Kidney capillary endothelial cell (primary cell): ENCODE measurements at regions not wholly inside any gene's neighbourhood (a gene's known extent, or its start where the extent isn't known, plus 50 kb on each side); places are given as distances from the start of the nearest gene placed in this dataset.

ENCODE experiments used
- DNase-seq: peaks from one replicate; pipeline ENCODE4 v3.0.0-alpha.2; 2018; ENCODE audit warnings: low spot score

DNA sequence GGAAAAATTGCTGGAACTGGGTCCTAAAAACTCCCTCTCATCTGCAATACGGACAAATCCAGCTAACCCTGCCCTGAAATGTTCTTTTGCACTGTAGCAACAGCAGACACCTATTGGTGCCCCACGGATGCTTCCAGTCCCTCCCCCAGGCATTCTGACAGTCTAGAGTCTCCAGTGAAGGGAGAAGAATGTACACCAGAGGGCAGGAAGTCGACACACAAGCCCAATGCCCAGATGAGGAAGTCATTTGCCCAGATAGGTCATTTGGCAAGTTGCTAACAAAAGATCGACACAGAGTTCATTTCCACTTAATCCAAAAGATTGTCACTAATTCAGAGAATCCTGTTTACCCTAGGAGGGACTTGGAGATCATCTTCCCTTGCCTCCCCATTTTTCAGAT is 293.0 kb upstream of the PRDM1 start:
- DNase-seq, result peak; percentile 24

DNA sequence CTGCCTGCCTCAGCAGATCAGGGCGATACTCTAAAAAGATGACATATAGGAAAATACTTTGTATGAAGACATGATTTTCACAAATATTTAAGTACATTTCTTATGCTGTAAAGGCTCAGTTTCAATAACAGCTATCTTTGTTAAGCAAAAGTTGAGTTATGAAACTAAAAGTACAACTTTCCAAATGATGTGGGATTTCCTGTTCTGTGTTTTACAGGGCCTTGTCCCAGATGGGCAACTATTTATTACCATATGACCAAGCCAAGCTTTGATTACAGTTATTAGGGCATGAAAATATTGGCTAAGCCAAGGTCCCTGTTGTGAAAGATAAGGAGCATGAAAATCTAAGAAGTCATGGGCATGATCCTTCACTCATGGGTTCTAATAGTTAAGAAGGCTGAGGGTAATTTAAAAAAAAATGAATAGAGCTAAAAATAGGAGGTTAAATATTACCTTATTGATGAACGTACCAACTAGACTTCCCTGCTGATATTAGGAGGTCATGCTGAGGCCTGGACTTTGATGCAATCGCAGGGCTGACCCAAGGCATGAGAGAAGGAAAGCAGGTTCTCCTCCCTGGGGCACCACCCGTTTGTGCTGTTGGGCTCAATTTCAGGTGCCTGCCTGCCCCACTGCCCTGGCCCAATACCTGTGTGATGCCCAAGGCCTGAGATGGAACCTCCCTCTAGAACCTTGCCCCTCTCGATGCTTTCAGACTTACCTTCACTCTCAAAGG is 294.4 kb upstream of the PRDM1 start:
- no peak for DNase-seq

DNA sequence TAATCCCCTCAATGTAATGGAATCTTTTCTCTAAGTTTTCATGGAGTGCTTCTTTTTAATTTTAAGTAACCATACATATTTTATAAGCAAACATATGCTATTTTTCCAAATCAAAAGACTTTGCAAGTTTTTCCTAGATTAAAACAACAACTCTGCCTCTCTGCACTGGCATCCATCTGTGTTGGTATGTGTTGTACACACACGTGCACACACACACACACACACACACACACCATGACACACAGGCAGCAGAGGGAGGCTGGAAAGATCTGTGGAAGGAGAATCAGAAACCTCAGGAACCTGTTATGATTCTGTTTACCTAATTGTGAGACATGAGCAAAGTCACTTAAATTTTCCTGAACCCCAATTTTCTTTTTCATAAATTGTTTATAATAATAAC is 295.0 kb upstream of the PRDM1 start:
- no peak for DNase-seq

DNA sequence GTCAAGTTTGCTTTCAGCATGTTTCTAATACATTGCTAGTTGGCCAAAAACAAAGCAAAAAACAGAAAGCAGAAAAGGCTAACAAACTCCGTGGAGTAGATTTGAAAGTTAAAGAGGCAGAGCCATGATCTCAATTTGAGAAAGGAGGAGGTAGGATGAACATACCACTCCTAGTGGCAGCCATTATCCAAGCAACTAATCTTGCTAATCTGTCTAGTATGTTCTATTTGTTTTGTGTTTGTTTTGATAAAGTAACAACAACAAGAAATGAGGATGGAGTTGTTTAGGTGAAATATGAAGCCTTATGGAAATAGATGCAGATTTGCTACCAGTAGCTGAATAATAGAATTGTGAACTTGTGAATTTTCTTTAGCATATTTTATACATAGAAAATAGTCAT is 295.5 kb upstream of the PRDM1 start:
- no peak for DNase-seq

GRCh38 chr6:105789935-105790334 is 296.2 kb upstream of the PRDM1 start:
- DNase-seq, result no peak

DNA sequence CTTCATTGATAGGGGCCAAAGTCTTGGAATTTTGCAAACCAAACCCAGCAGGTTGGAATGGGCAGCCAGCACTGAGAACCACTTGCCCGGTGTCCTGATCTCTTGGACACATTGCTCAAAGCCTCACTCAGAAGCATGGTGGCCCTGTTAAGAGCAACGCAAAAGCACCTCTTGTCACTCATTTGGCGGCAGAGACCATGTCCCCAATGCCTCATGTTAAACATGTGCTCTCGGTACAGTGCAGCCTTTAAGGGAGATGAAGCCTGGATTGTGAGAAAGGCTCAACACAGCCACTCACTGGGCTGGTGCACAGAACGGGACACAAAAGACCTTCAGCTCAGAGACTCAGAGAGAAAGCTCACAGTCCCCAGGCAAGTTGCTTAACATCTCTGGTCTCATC is 298.4 kb upstream of the PRDM1 start:
- DNase-seq, result no peak

DNA sequence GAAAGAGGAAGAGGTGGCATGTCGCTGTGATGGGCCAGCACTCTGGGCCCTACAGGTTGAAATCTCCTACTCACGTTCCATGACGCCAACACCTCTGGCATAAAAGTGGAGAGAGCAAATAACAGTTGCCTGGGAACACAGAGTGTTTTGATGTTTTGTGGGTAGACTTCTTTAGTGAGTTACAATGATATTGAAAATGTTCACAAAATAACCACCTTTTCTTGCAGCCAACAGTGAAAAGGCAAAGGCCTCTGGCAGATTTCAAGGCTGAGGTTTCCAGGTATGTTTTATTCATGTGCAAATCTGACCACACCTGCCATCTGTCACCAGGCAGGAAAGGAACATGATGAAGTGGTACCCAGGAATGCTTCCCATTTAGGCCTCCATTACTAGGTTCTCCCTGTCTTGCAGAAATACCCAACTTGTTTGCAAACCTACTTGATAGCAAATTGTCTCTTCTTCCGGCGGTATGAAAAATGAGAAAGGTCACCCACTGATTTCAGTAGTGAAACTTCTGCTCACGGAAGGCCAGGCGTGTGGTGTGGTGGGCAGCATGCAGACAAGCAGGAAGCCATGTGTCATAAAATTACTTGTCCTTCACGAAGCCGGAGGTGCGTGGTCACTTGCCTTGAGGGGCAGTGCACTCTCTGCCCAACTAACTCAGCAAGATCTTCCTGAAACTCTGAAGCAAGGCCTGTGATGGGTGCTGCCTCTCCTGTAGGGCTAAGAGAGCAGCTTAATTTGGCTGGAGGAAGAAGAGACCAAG is 299.1 kb upstream of the PRDM1 start:
- DNase-seq, result no peak

GRCh38 chr6:105786449-105786848 is 299.7 kb upstream of the PRDM1 start:
- DNase-seq, result no peak

DNA sequence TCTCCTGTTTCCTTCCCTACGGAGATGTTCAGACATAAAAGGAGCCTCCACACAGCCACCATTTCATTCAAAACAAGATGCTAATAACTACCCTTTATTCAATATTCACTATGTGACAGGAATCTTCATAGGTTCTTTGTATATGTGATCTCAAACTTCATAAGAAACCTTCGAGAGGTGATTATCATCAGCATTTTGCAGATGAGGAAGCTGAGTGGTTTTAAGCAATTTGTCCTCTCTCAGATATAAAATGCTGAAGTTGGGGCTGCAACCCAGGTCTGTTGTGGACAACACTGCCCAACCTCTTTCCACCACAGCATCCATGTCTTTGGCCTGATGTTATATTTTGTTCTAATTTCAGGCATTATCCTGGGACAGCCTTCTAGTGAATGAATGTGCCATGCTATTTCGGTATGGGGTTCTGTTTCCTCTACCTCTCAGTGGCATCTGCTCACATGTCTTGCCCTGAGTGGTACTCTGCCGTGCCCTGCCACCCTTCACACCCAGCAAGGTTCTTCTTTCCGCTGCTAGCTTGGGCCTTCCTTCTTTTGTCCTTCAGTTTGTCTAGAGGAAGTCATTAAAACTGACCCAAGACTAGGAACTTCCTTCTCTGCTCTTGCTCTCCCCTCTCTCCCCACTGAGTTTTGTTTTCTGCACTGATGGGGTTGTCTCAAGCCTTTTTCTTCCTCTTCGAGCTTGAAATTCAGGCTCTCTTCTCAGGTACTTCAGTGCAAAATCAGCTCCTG is 300.9 kb upstream of the PRDM1 start:
- DNase-seq, result no peak

DNA sequence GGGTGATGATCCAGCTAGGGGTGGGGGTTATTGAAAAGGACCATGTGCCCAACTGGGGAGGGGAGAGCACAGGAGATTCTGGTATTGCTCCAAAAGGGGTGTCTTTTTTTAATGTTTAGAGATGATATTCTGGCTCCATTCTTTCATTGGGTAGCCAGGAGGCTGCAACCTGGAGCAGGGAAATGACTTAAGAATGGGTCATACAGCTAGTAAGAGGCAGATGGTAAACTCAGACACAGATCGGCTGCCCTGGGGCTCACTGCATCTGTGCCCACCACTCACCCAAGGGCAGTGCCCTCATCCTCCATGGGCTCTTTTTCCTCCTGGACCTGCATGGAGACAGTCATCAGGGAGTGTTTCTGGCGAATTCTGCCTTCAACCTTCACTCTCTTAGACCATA is 302.0 kb upstream of the PRDM1 start:
- DNase-seq, result peak; percentile 25

DNA sequence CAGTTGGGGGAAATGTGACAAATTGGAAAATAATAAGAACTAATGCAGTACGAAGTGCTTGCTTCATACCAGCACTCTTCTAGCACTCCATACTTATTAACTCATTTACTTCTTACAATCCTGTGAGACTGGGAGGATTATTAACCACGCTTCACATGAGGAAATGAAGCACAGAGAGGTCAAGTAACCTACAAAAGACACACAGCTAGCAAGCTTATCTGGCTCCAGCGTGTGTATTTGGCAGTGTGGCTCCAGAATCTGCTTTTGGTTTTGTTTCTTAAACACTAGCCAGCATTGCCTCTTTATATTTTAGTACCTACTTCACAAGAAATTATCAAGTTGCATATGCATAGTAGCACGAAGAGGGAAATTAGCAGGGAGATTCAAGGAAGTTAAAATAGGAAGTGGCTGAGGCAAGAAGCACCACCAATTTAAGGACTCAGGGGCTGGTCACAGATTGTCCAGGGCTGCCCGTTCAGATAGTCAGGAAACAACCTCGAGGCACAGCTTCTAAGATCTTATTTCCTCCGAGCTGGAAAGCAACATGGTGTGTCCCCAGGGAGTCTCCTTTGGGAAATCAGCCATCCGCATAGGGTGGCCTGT is 302.7 kb upstream of the PRDM1 start:
- DNase-seq, result no peak

DNA sequence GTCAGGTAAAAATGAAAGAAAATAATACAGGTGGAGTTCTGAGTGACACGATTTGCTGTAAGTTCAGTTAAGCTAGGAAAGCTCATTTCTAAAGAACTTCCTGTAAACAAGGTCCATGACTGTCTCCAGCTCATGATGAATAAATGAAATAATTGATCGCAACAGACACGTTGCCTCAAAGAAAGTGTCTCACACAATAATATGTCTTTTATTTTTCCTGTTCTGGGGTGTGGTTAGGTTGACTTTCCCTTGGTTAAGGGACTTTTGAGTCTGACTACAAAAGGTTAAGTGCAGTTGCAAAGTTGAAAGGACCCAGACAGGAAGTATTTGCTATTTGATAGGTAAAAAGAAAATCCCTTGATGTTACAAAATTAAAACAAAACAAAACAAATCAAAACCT is 304.2 kb upstream of the PRDM1 start:
- DNase-seq, result no peak

- no peak for DNase-seq
Observed at GRCh38 chr6:105781248-105781647, 304.9 kb upstream of the PRDM1 start.

DNA sequence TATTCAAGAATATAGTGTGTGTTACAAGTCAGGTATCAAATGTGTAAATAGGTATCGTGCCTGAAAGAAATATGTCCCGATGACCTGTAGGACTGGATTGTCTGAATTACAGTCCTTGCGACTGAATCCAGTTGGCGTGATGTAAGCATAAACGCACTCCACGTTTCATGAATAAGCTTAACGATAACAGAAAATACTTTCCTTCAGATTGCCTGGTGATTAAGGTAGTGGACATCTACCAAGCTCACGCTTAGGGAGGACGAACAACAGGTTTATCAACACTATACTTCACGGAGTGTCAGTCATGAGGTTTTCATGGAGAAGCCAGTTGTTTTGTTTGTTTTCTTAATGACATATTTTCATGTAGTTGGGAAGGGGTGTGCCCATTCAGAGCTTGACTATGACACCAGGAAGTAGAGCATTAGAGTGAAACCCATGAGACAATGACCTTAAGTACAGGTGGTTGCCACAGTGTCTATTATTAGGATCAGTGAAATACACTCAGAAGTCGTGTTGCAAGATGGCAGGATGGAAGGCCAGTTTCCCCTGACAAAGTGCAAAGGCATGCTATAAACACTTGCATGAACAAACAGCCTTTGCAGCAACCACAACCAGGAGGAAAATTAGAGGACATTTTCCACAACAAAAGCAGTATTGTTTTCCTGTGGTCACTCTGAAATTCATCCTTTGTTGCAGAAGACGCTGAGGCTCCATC is 305.8 kb upstream of the PRDM1 start:
- no peak for DNase-seq

DNA sequence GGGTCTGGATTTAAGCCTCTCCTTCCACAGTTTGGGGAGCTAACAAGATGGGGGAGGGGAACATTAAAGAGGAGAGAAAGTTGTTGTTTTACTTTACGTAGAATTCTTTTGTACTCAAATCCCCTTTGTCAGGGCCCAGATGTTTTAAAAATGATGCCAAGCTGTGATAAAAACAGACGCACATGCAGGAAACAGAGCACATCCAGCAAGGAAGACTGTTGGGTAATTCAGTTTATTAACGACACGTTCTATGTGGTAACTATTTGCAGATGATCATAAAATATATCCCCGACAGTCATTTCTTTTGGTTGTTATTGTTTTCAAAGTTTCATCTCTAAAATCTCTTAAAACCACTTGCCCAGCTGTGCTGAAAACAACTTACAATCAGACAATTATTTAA is 307.0 kb upstream of the PRDM1 start:
- no peak for DNase-seq

- DNase-seq, result no peak
Observed at GRCh38 chr6:105775095-105775494, 311.0 kb upstream of the PRDM1 start.

DNA sequence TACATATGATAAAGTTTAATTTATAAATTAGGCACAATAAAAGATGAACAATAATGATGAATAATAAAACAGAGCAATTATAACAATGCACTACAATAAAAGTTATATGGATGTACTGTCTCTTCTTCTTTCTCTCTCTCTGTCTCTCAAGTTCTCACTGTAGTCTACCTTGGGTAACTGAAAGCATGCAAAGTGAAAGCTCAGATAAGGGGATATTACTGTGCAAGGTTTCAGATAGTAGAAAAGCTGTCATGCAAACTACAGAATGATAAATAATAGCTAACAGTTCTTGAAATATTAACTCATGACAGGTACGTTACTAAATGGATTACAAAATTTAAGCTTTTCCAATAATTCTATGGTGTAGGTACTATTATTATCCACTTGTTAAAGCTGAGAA is 311.9 kb upstream of the PRDM1 start:
- no peak for DNase-seq

- no peak for DNase-seq
Observed at GRCh38 chr6:105771313-105771970, 314.7 kb upstream of the PRDM1 start.

- no peak for DNase-seq
Observed at GRCh38 chr6:105769987-105770386, 316.1 kb upstream of the PRDM1 start.

- no peak for DNase-seq
Observed at GRCh38 chr6:105769197-105769596, 316.9 kb upstream of the PRDM1 start.

DNA sequence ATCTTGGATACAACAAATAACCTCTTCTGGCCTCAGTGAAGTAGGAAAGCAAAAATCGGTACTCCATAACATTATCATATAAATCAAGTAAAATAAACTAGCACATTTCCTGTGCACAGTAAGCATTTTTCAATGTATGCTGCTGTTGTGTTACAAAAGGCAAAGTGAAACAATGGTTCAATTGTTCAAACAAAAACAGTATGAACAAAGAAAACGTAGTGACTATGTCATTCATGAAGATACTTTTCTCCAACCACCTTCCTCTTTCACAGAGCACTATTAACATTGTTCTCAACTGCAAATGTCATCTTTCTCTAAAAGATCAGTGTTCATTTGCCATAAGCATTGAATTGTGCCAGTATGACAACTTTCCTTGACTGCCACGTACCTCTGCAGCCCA is 318.6 kb upstream of the PRDM1 start:
- DNase-seq, result no peak
